Testis (tissue), 2 donors: ENCODE measurements at regions not wholly inside any gene's neighbourhood (a gene's known extent, or its start where the extent isn't known, plus 50 kb on each side); places are given as distances from the start of the nearest gene placed in this dataset.

Source experiments
- CTCF ChIP-seq, 3 experiments: fragments of 450-650 bp in 2 of 3; fragments of 200-600 bp in 1 of 3; sonication (generic) in 1 of 3; IDR thresholded peaks; one replicate each; pipeline ENCODE4 v1.5.1; 2016 to 2019; ENCODE audit warnings: antibody characterized with exemption in 3 of 3, mild to moderate bottlenecking in 2 of 3, moderate library complexity in 1 of 3
- POLR2A ChIP-seq: fragments of 450-650 bp; IDR thresholded peaks from one replicate; pipeline ENCODE4 v1.6.1; 2017; ENCODE audit warnings: antibody characterized with exemption, mild to moderate bottlenecking, moderate library complexity

- TF ChIP-seq POLR2A (no peak), CTCF (IDR thresholded peaks at IDR 0.05) (no peak)
Observed at GRCh38 chr1:78715181-78715661, 65.6 kb downstream of the IFI44 start.
